HCEC 1CT (cell line): ENCODE measurements at regions not wholly inside any gene's neighbourhood (a gene's known extent, or its start where the extent isn't known, plus 50 kb on each side); places are given as distances from the start of the nearest gene placed in this dataset.
"Not testable (repeated sequence)": the region's sequence is repeated elsewhere in the genome, so short reads cannot be mapped to it uniquely, and the experiment has no call there.

Experiments
- DNase-seq: peaks from one replicate; pipeline ENCODE4 v3.0.0-alpha.2; 2017

DNA sequence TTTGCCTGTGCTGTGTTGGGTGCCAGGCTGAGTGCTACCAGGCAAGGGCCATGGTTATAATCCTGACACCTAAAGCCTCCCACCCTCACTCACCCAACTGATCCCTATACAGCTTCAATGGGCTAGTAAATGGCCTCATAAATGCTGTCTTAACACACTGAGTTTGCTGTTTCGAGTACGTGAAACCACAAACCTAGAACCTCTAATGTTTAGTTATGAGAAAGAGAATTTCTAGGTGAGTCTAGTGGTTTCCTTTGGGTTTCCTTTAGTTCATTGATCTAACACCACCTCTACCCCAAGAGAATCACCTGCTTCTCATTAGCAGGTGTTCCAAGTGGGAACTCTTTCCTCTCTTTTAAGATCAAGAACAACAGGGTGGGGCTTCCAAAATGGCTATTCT is 172.0 kb downstream of the MC4R start:
- no peak for DNase-seq

DNA sequence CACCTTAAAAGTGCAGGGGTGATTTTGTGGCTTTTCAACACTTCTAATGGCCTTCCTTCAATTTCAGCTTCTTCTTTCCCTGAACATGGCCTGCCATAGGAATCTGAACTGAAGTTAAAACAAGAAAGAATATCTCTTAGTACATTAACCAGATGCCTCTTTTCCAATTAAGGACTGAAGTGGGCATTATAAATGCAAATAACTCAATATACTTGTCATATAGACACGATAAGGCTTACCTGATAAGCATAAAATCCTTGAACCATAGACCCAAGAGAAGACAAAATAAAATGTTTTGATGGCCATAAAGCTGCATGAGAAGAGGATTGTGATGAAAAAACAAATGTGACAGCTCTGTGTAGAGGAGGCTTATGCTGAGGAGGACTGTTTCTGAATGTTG is 173.1 kb downstream of the MC4R start:
- no peak for DNase-seq

DNA sequence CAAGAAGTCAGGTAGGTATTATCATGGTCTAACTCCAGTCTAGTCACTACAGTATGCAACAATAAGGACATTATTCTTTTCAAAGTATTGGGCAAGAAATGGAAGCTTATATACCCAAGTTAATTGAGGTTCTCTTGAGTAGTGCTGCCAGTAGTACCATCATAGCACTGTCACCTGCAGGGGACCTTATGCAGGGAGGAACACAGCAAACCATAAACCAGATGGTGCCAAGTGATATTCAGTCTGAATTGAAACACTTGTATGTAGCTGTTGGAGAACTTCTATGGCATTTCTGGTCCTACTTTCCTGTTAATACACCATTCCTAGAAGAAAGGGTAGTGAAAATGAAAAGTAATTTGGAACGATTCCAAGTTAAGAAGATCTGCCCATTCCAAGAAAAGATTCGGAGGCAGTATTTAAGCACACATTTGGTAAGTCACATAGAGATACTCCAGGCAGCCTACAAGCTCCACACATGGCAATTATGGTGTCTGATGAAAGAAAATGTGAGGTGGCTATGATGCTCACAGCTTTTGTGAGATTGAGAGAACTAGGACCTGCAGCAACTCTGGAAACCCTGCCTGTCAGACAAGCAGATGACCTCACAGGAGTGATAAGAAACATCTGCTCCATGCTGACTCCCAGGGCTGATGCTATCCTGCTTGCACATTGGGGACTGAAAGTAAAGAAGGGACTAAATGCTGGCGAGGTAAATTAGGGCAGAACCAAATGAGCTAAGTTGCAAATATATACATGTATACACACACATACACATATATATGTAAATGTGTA is 174.7 kb downstream of the MC4R start:
- DNase-seq: no peak

DNA sequence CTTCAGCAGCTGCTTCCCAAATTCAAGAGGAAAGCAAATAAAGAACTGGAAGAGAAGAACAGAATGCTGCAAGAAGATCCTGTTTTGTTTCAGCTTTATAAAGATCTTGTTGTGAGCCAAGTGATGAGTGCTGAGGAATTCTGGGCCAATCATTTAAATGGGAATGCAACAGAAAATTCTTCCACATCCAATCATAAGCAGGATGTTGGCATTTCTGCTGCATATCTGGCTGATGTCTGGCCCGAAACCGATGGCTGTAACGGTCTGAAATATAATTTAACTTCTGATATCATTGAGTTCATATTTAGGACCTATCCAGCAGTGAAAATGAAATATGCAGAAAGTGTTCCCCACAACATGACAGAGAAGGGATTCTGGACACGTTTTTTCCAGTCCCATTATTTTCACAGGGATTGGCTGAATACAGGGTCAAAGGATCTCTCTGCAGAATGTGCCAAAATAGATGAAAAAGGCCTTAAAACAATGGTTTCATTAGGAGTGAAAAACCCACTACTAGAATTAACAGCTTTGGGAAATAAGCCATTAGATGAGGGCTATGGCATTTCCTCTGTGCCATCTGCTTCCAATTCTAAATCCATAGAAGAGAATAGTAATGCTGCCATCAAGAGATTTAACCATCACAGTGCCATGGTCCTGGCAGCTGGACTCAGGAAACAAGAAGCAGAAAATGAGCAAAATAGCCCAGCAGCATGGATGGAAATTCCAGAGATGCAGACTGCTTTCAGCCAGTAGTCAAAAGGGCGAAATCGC is 175.6 kb downstream of the MC4R start:
- DNase-seq: no peak

- DNase-seq: no peak
Observed at GRCh38 chr18:60193780-60194179, 178.8 kb downstream of the MC4R start.

- DNase-seq: no peak
Observed at GRCh38 chr18:60191926-60192325, 180.6 kb downstream of the MC4R start.

DNA sequence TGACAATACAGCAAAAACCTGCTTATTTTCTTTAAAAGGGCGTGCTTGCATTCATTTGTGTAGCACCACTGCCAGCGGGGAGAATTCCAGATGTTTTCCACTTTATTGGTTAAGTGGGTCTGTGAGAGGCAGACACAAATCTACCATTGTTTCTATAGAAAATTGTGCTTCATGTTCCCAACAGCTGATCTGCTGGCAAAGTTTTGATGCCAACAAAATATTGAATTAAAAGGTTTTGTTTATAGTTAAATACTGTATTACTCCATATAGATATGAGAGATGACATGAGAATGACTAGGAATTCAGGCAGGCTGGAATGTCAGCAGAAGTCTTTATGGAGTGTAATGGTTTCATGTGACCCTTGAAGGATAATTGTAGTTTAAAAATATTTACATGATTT is 182.7 kb downstream of the MC4R start:
- no peak for DNase-seq

DNA sequence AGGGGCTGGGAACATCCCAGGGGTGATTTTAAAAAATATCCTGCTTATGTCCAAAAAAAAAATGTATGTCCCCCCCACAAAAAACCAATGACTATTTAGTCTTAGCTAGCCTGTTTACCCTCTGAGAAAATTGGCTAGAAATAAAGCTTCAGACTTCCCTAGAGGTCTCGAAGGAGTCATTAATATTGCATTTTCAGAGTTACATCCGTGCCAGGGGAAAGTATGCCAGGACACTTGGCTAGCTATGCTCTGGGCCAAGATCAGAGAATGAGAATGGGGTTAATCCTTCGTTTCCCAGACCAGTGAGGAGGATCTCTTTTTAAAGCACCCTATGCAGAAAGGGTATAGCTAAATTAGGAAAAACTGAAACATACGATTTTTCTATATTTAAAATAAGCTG is 183.6 kb downstream of the MC4R start:
- DNase-seq: no peak

DNA sequence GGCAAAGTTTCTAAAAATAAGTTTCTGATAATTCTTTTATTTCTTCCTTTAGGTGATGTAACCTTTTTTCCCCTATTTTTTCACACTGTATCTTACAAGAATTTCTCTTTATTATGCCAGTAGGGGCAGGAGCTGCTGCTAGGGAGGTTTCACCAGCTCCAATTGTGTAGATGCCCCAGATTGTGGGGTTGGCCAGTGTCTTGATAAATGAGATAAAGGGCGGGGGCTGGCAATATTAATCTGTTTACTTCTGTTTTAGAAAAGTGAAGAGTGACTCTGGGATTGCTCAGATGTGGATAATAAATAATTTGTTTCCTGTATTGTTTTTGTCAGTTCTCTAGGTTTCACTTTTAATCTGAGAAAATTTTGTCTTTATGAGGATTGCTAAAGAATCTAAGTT is 190.4 kb downstream of the MC4R start:
- DNase-seq: no peak

- no peak for DNase-seq
Observed at GRCh38 chr18:60180671-60181070, 191.9 kb downstream of the MC4R start.

DNA sequence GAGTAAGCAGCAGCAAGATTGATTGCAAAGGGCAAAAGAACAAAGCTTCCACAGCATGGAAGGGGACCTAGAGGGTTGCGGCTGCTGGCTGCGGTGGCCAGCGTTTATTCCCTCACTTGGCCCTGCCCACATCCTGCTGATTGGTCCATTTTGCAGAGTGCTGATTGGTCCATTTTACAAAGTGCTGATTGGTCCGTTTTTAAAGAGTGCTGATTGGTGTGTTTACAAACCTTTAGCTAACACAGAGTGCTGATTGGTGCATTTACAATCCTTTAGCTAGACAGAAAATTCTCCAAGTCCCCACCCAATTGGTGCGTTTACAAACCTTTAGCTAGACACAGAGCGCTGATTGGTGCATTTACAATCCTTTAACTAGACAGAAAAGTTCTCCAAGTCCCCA is 194.4 kb downstream of the MC4R start:
- not testable (repeated sequence) for DNase-seq

- no peak for DNase-seq
Observed at GRCh38 chr18:60176259-60176658, 196.3 kb downstream of the MC4R start.

DNA sequence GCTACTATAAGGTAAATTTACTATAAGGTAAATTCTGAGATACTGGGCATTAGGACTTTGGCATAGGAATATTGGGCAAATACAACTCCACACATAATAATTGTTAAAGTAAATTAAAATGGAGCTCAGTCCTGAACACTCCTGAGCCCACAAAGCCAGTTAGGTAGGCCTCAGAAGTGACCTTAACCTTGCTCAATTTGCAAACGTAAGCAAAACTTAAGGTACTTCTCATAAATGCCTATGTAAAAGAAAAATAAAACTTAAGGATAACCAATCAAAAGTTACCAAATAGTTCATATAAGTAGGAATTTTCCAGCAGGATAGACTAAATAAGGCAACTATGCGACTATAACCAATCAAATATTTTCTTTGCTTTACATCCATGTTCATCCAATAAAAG is 197.7 kb downstream of the MC4R start:
- no peak for DNase-seq

GRCh38 chr18:60172030-60172429 is 200.5 kb downstream of the MC4R start:
- no peak for DNase-seq

DNA sequence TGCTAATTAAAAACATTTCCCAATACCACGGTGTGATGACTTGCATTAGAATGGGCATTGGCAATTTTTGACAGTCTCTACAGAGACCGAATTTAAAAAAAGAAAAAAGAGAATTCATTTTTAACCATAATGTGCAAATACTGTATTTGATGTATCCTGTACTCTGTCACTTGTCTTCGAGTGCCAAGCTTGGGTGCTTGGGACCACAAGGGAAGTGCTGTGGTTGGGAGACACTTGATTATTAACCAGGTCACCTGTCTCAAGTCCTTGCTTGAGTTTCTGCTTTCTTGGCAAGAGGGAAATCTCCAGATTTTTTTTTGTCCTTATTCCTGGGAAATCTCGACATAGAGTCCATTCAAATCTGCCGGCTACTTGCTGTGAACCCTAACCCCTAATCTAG is 209.0 kb downstream of the MC4R start:
- no peak for DNase-seq

GRCh38 chr18:60162388-60162787 is 210.2 kb downstream of the MC4R start:
- no peak for DNase-seq

DNA sequence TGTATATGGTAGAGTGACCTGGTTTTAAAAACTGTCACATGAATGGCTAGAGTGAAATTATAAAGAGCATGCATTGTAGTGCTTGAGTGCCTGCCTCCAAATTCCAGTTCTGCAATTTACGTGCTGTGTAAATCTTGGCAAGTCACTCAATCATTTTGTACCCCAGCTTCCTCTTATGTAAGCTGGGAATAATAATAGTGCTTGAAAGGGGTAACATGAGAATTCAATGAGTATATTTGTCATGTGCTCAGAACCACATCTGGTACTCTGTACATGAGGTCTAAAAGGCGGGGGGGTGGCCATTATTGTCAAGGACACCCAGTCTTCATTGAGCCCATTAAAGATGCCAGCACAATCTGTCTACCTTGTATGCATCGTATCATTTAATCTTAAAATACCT is 214.8 kb downstream of the MC4R start:
- no peak for DNase-seq

GRCh38 chr18:60153376-60153775 is 219.2 kb downstream of the MC4R start:
- DNase-seq: no peak

DNA sequence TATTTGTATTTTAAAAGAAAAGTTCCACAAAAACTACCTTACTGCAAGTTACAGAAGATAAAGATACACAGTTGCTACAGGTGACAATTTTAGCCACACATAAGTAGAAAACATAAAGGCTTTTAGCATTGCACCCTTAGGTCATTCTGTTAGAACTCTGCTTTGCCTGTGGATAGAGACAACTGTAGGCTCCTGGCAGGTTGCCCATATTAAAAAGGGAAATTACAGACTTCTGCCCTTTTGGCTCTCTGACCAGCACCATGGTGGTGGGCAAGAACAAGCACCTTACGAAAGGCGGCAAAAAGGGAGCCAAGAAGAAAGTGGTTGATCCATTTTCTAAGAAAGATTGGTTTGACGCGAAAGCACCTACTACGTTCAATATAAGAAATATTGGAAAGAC is 223.3 kb downstream of the MC4R start:
- no peak for DNase-seq

- no peak for DNase-seq
Observed at GRCh38 chr18:60147323-60147722, 225.3 kb downstream of the MC4R start.

DNA sequence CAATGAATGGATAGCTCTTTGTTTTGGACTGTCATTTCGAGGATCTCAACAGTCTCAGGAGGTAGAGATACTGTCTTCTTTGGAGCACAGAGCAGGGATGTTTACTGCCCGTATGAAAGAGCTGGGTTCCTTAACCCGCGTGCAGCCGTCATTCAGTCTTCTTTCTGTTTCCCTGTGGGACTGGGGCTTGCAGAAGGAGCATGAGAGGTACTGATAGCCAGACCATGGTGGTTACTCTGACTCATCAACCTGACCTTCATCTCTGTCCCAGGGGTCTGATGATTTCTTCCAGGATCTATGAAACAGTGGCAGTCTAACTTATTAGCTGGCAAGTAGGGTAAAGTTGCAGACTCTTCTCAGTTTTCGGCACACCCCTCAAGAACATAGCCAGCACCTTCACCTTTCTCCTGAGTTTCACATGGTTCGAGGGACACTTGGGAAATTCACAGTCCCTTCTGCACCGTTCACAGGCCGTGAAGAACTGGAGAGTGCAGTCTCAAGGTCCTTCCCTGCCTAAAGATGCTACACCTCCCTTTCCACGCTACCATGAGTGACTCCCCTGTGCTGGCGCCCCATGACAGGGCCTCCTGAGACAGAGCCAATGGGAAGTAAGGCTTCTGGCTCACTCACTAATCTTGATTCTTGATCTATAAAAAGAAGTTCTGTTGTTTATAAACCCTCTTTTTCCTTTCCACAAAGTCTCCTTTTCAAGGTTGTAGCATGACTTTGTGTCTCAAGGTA is 226.2 kb downstream of the MC4R start:
- no peak for DNase-seq

GRCh38 chr18:60145776-60146175 is 226.8 kb downstream of the MC4R start:
- DNase-seq: no peak

DNA sequence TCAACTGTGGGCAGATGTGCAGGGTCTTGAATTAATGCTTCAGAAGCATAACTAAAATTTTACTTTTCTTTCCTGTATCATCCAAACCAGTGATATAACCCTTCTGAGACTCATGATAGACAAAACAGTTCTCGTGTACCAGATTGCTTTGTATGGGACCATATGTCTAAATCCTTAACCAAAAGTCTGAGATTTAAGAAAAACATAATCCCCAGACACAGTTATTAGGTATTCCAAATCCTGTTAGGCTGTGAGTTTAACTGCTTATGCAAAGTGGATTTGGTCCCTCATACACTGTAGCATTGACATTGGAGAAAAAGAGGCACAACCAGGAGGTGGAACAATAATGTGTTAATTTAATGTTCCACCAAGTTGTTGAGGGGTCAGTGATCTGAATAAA is 235.0 kb downstream of the PMAIP1 start:
- no peak for DNase-seq

- no peak for DNase-seq
Observed at GRCh38 chr18:60130284-60130683, 230.5 kb downstream of the PMAIP1 start.
